NCI-H146 (cell line): ENCODE measurements at regions not wholly inside any gene's neighbourhood (a gene's known extent, or its start where the extent isn't known, plus 50 kb on each side); places are given as distances from the start of the nearest gene placed in this dataset.

Source experiments
- DNase-seq: peaks from one replicate; lab custom pipeline; 2025; lab: John Stamatoyannopoulos, UW

DNA sequence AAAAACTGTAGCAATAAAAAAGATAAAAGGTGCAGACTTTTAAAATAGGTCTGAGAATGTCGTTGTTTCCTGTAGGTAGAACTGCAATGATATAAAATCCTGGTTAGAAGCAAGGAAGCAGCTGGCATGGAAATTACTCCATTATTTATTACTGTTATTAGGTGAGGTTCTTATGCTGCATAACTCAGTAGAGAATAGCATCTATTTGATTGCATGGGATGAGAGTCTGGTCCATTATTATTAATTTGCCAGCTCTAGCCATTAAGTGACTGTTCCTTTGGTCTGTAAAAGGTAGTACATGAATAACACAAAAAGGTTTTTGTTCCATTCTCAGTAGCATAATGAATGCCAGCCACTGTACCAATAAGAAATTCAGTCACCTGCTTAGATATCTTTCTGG, 358.6 kb downstream of the RBM43 start:
- no peak for DNase-seq

DNA sequence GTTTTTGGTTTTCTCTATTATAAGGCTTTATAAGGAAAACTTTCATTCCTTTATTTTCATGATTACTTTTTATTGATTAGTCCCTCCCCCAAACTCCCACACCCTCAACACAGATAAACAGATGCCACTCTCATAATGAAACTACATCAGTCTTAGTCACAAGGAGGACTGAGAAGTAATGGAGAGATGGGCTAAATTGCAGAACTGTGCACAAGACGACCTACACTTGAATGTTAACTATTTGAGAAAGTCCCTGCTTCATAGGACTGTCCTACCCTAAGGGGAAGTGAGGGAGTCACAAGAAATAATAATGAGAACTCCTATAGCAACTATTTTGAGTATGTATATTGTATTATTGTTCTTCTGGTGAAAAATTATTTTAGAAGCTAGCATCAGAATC, 360.8 kb downstream of the RBM43 start:
- DNase-seq, result no peak

DNA sequence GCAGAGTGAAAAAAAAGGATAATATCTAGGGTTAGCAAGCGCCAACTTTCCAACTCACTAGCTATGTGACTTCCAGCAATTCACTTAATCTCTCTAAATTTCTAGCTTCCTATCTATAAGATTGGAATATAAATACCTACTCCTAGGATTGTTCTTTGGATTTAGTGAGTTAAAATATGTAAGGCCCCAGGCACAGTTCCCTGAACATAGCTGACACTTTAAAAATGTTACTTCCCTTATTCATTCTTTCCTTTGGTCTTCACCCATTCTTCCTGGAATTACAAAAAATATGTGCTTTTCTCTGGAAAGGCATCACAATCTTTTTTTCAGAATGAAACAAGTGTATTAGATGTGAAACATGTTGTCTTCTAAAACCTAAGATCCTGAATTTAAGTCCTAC, 365.7 kb downstream of the RBM43 start:
- no peak for DNase-seq

DNA sequence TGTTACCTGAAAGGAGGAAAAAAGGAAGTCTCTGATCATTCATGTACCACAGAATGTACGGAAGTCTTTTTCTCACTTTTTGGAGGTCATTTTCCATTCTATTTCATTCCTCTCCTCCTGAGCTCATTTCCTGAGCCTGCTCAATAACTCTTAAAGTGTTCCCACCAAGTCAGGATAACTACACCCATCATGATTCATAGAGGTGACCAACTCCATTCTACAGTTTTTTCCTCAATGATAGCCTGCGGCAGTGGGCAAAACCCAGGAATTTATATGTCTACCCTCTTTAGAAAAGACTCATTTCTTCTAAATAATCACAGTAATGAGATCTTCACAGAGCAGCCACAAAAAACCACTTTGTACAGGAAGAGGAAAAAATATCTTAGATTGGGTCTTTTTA, 372.5 kb downstream of the RBM43 start:
- no peak for DNase-seq

DNA sequence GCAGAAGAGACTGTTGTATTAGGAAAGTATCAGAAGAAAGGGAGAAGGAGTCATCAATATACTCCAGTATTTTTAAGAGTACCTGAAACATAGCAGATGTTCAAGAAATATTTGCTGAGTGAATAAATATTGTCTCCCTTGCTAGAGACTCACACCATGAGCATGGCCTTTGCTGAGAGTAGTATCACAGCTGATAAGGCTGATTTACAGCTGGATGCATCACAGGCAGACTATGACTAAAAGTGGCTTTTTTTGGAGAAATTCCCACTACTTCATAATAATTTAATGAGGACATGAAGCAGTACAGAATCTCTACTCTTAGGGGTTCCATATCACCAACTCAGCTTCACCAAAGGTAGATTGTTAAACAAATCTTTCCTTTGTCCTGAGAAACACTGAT, 373.3 kb downstream of the RBM43 start:
- DNase-seq, result no peak

DNA sequence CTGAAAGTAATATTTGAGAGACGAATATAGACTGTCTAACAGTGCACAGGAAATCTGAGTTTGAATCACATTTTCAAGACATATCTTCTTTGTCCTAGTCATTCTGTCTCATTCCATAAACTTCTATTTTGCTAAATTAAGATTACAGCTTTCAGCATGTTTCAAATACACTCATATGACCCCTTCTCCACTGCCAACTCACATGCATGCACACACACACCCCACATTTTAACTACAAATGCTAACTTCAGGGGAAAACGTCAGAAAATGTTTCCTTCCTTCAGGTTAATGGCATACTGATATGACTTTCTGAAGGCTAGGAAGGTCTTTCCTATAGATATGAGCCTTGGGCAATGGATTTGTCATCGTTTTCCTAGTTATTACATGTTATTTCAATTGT, 373.7 kb downstream of the RBM43 start:
- DNase-seq, result no peak

DNA sequence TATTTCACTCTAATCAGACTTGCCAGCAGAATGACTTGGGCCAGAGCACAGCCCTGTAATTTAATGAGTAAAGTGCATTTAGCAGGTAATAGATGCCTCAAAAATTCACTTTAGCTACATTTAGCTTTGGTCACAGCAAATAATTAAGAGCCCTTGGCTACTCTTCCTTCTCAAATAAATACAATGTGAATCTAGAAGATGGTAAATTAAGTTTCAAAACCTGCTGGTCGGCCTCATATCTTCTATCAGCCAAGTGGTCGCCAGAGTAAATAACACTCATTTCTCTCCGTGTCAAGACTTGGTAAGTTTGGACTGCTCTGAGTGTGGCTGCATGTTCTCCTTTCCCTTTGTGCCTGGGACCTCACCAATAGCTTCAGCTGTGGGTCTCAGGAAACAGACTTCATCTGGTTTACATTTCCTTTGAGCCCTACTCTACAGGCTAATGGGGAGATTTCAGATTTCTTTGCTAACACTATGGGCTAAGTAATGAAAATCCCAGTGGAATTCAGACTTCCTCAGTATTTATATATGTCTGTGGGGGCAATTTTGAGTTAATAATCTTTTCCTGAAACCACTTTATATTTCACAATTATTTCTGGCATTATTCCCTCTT, 375.8 kb downstream of the RBM43 start:
- no peak for DNase-seq

DNA sequence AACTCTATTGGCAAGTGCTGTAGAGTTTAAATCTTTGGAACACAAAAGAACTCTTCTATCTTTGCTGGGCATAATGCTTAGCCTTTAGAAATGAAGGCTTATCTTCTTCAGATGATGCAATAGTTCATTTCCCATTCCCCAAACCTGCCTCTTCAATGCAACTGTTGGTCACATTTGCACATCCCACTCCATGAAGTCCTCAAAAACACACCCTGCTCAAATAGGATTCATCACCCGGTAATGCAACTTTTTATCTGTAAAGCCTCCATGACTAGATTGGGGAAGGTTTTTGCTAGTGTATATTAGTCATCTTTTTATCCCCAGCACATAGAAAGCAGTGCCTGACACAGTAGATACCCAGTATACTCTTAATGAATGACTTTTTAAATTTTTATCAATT, 376.4 kb downstream of the RBM43 start:
- DNase-seq, result no peak

DNA sequence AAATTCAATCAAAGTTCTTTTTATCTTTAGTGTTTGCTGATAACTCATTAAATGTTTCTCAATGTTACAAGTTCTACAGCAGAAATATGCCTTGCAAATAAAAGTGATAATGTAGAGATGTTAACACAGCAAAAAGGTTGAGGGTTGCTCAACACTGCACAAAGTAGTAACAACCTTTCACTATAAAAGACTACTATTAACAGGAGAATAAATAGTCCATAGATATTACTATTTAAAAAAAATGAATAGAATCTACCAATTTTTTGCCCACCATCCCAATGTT, 378.1 kb downstream of the RBM43 start:
- no peak for DNase-seq

DNA sequence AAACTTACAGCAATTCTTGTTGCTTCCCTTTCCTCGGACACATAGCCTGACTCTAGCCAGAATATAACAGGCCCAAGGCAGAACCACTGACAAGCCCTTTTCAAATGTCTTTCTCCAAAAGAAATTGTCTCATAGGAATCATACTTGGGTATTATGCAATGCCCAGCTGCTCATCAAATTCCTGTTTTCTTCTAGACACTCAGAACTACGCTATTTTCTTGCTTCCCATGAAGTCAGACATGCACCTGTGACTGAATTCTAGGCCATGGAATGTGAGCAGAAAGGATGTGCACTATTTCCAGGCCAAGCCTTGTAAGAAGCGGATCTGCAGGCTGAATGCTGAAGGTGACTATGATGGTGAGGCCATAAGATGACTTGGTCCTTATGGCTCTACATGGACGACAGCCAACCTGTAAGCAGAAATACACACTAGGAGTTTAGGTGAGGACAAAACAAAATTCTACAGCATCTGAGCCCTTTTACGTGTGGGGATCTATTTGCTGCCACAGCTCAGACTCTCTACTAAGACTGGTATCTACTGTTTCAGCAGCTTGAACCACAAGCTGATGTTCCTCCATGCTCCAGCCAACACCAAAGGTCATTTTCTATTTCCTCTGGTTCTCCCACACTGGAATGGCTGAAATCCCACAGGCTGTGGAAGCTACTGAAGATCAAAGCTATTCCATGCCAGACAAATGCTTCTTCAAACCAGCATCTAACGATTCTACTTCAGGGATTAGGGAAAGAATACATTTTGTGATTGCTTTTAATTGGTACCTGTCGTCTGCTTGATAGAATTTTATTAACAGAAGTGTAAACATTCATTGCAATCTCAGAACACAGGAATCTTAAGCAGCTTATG, 378.7 kb downstream of the RBM43 start:
- DNase-seq, result no peak

DNA sequence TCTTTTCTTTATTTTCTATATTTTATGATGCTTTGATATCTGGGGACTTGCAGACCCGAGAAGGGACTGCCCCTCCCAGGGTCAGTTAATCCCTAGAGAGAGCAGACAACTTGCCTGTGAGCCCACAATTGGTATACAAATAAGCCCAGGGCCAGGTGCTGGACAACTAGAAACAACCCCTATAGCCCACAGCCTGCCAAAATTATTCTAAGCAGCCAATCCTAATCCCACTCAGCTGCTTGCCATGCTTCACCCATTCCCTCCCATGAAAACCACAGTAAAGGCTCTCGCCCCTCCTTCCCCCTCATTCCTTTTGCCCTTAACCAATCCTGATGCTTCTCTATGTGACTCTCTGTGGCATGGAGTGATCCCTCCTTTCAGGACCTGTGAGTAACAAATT, 380.7 kb downstream of the RBM43 start:
- no peak for DNase-seq

DNA sequence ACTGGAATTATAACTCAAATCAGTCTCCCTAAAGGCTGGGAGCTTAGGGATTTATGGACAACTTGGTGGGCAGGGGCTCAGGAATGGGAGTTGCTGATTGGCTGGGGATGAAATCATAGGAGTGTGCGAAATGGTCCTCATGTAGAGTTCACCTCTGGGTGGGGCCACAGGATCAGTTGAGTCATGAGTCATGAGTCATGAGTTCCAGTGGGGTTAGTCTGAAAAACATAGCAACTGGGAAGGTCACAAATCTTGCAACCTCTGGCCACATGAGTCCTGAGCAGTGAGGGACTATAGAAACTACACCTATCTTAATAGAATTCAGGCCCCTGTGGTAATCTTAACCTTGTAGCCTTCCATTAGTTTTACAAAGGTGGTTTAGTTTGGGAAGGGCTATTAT, 383.3 kb downstream of the RBM43 start:
- DNase-seq, result no peak

DNA sequence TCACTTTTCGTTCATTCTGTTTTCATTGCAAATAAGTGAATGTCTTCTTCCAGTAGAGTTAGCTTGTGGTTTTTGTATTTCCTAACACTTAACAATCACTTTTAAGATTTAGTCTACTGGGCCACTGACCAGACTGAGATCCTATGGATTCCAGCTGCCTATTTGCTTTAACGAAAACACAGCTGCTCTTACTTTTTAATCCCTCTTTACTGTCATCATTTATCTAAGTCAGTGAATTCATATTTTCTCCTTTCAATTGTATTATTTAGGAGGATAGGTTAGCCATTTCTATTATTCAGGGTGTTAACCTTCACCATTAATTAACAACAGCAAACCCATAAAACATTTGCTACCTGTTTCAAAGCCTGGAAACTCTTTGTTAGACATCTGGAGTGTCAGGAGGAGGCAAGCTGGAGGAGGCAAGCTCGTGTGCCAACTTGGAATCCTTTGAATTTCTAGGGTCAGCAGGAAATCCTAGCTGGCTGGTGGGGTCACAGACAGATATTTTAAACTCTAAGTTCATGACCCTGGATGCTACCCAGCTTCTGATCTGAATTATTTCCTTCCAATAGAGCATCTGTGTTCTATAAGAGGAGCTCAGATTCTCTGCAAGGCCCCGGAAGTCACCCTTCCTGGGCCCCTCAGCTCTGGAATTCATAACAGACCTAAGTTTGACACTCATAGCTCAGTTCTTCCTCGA, 385.3 kb downstream of the RBM43 start:
- no peak for DNase-seq

DNA sequence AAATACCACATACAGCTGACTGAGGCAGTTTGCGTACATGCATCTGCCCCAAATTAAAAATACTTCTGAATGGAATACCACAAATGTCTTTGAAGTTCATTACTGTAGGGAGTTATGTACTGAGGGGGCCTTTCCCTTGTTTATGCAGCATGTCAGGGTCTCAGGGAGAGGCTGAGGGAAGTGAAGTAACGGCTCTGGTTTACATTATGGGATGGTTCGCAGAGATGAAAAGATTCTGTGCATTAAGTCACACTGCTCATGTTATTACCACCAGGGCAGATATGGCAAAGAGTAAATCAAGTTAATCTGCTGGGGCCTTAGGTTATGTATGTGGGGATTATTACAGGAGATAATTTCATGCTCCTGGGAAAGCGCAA, 385.9 kb upstream of the RND3 start:
- DNase-seq, result no peak

DNA sequence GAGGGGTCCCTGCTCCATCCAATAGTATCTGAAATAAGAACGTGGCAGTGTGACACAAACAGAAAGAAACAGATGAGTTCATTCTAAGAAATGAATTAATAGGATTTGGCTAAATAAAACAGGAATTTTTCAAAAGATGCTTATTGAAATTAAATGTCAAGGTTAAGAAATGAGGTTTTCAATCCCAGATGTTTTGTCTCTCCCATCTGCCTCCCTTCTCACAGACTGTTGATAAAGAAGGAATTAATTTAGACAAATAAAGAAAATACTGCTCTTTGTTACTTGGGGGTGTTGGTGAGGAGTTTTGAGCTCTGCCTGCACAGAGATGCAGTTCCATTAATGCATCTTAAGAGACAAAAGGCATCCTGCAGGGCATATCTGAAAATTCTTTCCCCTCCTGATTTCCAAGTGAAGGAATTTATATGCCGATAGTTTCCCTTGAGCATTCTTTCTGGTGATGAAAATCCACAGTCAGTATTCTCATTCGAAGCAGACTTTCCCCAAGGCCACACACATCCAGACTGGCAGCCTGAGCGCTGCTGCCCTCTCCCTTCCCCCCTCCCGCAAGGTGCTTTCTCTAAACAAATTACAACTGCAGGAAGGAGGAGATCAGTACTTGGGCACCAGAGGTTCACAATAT, 385.4 kb upstream of the RND3 start:
- no peak for DNase-seq

DNA sequence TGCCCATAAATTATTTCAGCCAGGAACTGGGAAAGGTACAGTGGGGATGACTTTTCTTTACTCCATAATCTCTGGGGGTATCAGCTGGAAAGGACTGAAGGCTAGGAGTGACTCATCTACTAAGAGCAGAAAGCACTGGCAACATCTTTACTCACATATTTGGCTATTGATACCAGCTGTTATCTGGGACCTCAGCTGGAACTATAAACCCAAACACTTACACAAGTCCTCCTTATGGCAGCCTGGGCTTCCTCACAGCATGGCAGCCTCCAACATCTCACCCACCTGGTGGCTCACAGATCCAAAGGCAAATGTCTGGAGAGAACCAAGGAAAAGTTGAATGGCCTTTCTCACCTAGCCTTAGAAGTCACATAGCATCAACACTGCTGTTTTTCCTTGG, 379.0 kb upstream of the RND3 start:
- DNase-seq, result no peak

DNA sequence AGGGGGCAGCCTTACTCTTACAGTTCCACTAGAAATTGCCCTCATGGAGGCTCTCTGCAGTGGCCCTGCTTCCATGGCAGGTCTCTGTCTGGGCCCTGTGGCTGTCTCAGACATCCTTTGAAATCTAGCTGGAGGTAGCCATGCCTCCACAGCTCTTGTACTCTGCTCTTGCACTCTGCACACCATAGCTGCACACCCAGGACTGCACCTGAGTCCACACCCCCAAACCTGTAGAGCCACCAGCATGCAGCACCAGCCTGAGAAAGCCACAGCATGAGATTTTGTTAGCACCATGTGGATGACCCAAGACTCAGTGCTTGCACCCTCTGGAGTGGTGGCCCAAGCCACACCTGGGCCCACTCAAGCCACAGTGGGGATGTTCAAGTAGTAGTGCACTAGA, 376.2 kb upstream of the RND3 start:
- no peak for DNase-seq

DNA sequence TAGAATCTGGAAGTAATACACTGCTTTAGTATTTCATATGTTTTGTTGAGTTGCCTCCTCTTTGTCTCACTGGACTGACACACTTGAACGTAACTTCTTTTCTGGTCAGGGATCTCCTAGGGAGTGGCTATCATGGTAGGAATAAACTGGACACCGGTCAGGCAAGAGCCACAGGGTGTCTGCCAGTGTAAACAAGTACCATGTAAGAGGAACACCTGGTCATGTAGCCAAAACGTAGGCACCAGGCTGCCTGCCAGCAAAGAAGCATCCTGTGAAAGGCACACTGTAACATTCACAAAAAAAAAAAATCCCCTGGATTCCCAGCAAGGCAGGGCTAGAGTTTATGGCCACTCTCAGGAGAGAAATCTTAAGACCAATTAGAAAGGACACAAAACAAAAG, 372.8 kb upstream of the RND3 start:
- no peak for DNase-seq

DNA sequence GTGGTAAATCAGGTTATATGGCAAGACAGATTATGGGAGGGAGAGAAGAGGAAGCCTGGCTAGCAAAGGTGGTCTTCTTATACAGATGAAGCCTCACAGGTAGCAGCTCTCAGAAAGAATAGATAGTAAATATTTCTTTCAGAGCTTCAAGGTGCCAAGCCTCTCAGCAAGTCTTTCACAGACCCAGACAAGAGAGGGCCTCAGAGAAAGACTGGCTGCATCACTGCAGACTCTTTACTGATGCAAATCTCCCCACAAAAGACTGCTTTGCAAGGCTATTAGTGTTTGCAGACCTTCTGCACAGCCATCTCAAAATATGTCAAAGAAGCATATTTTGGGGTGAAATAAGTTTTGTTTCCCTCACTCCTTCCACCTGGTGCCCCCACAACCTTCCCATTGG, 372.4 kb upstream of the RND3 start:
- DNase-seq, result no peak

DNA sequence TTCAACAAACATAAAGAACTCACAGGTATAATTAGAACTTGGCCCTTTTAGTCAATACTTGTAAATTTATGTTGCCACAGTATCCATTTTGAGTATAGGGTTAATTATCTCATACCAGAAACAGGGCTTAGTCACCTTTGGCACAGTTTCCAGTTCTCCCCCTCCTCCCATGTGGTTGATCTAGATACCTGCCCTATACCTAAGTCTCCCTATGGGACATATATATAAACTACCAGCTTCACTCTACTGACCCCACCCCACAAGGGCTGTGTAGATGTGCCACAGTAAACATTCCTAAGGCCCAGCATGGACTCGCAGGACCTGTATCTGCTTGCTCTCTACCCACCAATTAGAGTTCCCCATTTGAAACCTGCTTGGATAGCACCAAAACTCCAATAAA, 371.7 kb upstream of the RND3 start:
- DNase-seq, result no peak

DNA sequence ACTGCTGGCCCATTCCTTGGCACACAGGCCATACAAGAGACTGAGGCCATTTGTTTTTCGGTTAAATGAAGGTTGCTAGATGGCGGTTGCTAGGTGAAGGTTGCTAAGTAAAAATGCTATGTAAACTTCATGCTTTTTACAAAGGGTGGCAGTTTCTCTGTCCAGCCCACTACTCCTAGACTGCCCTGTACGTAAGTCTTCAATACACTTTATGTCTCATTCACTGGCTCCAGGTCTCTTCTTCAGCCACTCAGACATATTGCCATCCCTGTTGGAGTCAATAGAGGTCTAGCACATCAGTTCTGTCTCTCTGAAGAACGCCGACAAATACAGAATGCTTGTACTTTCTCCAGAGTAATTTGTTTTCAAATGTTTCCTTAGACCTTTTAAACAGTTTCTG, 370.9 kb upstream of the RND3 start:
- no peak for DNase-seq

DNA sequence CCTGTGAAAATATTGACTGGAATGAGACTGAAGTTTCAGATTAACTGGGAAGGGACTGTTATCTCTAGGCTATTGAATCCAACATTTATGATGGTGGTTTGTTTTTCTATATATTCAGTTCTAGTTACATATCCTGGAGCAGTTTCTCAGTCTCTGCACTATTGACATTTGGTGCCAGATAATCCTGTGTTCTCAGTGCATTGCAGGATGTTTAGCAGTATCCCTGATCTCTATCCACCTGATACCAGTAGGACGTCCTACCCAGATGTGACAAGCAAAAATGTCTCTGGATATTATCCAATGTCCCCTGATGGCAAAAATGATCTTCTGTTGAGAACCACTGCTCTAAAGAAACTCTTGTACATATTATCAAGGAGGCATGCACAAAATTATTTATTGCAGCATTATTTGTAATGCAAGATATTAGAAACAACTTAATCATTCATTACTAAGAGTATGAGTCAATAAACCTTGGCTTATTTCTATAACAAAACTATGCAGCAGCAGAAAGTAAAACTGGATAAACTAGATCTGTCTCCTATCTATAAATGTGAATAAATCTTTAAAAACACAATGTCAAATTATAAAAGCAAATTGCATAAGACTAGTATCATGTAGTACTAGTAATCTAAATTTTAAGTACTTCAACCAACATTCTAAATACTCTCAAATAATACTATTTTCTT, 369.3 kb upstream of the RND3 start:
- no peak for DNase-seq

DNA sequence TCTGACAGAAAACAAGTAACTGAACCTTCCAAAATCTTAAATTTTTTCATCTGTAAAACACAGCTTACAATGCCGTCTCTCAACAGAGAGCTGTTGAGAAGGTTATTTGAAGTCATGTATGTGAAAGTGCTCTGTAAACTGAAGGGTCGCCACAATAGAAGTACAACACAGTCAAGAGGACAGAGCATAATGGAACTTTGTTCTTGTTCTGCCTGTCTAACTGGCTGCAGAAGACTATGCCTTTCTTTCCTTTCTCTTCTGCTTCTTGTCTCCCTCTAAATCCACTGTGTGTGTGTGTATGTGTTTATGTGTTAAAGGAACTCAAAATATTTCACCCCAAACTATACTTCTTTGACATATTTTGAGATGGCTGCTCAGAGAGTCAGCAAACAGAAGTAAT, 365.8 kb upstream of the RND3 start:
- DNase-seq, result no peak
